ENCODE measurements at regions not wholly inside any gene's neighbourhood (a gene's known extent, or its start where the extent isn't known, plus 50 kb on each side); places are given as distances from the start of the nearest gene placed in this dataset.

DNA sequence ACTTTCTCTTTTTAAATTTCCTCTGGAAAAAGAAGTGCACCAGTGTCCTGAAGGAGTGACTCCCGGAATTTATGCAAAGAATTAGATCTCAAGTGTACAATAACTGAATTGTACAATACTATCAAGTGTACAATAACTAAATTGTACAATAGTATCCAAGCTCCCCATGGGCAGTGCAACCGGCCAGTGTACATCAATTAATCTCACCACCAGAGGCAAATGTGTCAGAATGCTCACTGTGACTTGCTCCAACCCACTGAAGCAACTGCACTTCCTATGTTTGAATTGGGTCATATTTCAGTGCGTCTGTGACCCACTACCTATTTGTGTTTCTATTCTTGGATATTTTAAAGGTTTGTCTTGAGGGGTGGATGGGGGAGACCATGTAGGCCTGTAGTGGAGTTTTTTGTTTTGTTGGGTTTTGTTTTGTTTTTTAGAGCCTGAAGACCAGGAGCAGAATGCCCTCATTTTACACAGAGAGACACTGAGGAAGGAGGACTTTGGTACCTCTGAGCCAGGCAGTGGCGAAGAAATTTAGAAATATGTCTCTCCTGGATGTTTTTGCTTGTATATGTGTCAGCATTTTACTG lies 78.5 kb upstream of the CTTNBP2 start:
- DNase-seq (ENCODE audit: low spot score), result no peak
- no peaks in the 10 kb centered on the region for H3K4me1 ChIP-seq
- no peak for TF ChIP-seq CTCF (IDR thresholded peaks at IDR 0.05)
- no peaks in the 10 kb centered on the region for H3K36me3 ChIP-seq
- no peak overlapping the region for H3K27ac ChIP-seq
- no peaks in the 10 kb centered on the region for H3K27me3 ChIP-seq
- H3K4me3 ChIP-seq, result no peak overlapping the region
- no peaks in the 10 kb centered on the region for H3K9me3 ChIP-seq

DNA sequence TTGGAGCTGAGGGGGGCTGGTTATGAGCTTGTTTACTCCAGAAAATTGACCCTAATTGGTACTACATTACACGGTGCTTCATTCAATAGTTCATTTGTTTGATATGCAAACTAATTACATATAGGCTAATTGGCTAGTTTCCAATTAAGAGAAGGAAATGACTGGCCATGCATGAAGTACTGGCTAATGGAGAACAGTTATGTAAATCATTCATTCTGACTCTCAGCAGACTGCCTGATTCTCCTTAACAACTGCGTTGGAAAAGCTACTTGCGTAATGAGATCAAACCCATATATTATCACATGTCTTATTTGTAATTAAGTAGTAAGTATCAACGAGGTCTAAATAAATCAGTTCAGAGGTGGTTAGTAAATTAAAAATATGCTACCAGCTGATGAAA lies 81.8 kb upstream of the CTTNBP2 start:
- no peak for TF ChIP-seq CTCF (IDR thresholded peaks at IDR 0.05)
- no peak overlapping the region for H3K4me3 ChIP-seq
- no peak for DNase-seq (ENCODE audit: low spot score)
- no peaks in the 10 kb centered on the region for H3K9me3 ChIP-seq
- H3K27ac ChIP-seq, result no peak overlapping the region
- H3K27me3 ChIP-seq, result no peaks in the 10 kb centered on the region
- no peaks in the 10 kb centered on the region for H3K4me1 ChIP-seq
- no peaks in the 10 kb centered on the region for H3K36me3 ChIP-seq

DNA sequence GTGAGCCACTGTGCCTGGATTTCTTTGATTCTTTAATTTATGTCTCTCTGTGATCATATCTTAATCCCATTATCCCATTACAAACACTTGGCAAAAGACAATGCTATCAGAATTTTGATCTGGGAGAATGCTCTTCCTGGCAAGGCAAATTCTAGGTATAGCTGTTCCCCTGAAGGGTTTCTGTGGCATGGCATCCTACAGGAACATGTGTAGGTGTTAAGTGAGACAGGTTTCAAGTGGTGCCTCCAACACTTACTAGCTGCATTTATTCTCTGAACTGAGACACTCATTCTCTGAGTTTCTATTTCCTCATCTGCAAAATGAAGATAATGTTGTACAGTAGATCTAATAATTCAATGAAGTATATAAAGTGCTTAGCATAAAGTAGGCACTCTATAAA lies 87.1 kb upstream of the CTTNBP2 start:
- TF ChIP-seq CTCF (IDR thresholded peaks at IDR 0.05), result no peak
- H3K36me3 ChIP-seq, result no peaks in the 10 kb centered on the region
- H3K4me1 ChIP-seq, result no peaks in the 10 kb centered on the region
- DNase-seq (ENCODE audit: low spot score), result no peak
- H3K4me3 ChIP-seq, result no peak overlapping the region
- peak overlapping the region in 1 of 2 donors; percentile 37 for H3K27ac ChIP-seq
- H3K27me3 ChIP-seq, result no peaks in the 10 kb centered on the region
- no peaks in the 10 kb centered on the region for H3K9me3 ChIP-seq

DNA sequence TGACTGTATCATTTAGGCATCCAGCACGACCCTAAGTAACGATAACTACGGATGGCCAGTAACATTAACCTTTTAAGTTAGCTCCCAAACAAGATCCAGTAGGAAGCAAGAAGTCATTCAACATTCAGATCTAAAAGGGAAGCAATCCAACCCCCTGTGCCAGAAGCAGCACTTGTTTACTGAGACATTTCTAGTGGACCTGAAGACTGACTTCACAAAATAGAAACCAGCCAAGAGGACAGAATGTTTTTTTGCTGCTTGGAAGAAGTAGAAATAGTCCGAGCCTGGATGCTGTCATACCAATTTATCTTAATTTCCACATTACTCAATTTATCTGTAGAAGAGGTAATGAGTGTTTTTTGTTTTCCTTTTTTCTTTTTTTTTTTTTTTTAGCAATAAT lies 88.0 kb upstream of the CTTNBP2 start:
- Histone ChIP-seq H3K9me3 (no peaks in the 10 kb centered on the region), H3K36me3 (no peaks in the 10 kb centered on the region), H3K4me1 (no peaks in the 10 kb centered on the region), H3K27ac (peak overlapping the region in 1 of 2 donors; percentile 37), H3K4me3 (no peak overlapping the region), H3K27me3 (no peaks in the 10 kb centered on the region)
- TF ChIP-seq CTCF (IDR thresholded peaks at IDR 0.05), result no peak
- no peak for DNase-seq (ENCODE audit: low spot score)

DNA sequence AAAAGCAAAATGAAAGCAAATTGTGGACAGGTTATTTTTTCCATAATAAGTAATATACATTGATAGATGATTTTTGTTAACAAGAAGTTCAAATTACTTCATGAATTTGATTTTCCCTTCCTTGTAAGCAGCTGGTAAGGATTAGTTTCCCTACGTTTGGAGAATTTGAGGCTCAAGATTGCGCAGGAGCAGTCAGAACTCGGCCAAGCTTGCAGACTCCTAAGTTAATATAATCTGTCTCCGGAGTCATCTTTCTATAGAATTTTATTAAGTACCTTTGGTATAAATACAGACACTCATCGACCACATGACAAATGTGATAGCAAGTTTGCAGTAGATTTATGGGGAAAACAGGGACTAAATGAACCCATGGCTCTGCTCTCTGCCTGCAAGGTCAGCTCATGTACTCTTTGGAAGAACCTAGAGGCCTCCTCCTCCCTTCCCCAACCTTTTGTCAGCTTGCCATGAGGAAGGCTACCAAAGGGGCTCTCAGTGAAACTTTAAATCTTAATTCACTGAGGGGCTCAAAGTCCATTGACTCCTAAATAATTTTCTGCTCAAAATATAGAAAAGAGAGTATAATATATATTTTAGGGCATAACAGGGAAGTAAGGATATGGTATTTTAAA lies 89.2 kb upstream of the CTTNBP2 start:
- Histone ChIP-seq H3K36me3 (no peaks in the 10 kb centered on the region), H3K4me3 (no peak overlapping the region), H3K27ac (no peak overlapping the region), H3K27me3 (no peaks in the 10 kb centered on the region), H3K9me3 (no peaks in the 10 kb centered on the region), H3K4me1 (no peaks in the 10 kb centered on the region)
- DNase-seq (ENCODE audit: low spot score), result no peak
- TF ChIP-seq CTCF (IDR thresholded peaks at IDR 0.05), result no peak
